Activated CD8-positive, alpha-beta T cell treated with anti-CD3 and anti-CD28 coated beads, Interleukin-2, amount 10 ng/mL, durations not matched to agents 7 days and 5 days (primary cell): ENCODE measurements at regions not wholly inside any gene's neighbourhood (a gene's known extent, or its start where the extent isn't known, plus 50 kb on each side); places are given as distances from the start of the nearest gene placed in this dataset.
"Not testable (repeated sequence)": the region's sequence is repeated elsewhere in the genome, so short reads cannot be mapped to it uniquely, and the experiment has no call there.

Source experiments
- ATAC-seq: fragments of 150-1000 bp; cut with Tn5 transposase; one replicate; pipeline ENCODE4 v1.10.0; 2021; ENCODE audit warnings: moderate library complexity
- CTCF ChIA-PET: fragments of 350-600 bp; sonication (Branson Sonifier 250); formaldehyde crosslinking; loops from one replicate; lab custom pipeline; 2021; ENCODE audit warnings: antibody characterized with exemption; lab: Charles Lee
- POLR2A ChIA-PET: fragments of 350-600 bp; sonication (Branson Sonifier 250); formaldehyde crosslinking; loops from one replicate; lab custom pipeline; 2021; ENCODE audit warnings: antibody characterized with exemption; lab: Charles Lee
- DNase-seq: peaks from one replicate; pipeline ENCODE4 v3.0.0-alpha.2; 2020
- H3K27ac Mint-ChIP-seq: one replicate; pipeline ENCODE4 v1.8.0; 2021; ENCODE audit warnings: mild to moderate bottlenecking, mixed read lengths
- H3K27me3 Mint-ChIP-seq: one replicate; pipeline ENCODE4 v1.8.0; 2021; ENCODE audit warnings: low read depth, mixed read lengths
- H3K36me3 Mint-ChIP-seq: one replicate; pipeline ENCODE4 v1.8.0; 2021; ENCODE audit warnings: low read depth, mixed read lengths
- H3K4me1 Mint-ChIP-seq: one replicate; pipeline ENCODE4 v1.8.0; 2021; ENCODE audit warnings: low read depth, mixed read lengths
- H3K4me3 Mint-ChIP-seq: one replicate; pipeline ENCODE4 v1.8.0; 2021; ENCODE audit warnings: mild to moderate bottlenecking, mixed read lengths
- H3K9me3 Mint-ChIP-seq: one replicate; pipeline ENCODE4 v1.8.0; 2022; ENCODE audit warnings: mixed read lengths; ENCODE audit not compliant: insufficient read depth

DNA sequence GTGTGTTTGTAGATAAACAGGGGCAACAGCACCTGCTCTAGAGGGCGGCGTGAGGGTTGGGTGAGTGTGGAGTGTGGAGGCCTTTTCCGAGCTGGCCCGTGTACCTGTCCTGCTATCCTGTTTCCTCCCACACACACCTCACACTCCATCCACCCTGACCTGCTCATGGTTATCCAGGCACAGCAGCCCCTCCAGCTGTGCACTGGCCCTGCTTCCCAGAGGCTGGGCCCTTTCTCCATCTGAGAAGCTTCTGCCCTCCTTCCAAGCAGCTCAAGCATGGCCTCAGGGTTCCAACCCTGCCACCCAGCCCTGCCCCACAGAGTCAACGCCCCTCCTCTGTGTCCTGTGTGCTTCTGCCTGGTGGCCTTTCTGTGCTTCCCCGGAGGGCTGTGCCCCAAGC lies 86.9 kb downstream of the SOX1 start:
- Mint-ChIP-seq H3K4me1 (no peaks in the 10 kb centered on the region), H3K27ac (no peak overlapping the region), H3K4me3 (no peak overlapping the region), H3K36me3 (no peaks in the 10 kb centered on the region), H3K9me3 (no peaks in the 10 kb centered on the region), H3K27me3 (no peaks in the 10 kb centered on the region)
- DNase-seq (no peak), ATAC-seq (no peak)
- POLR2A ChIA-PET, result no interaction called here
- CTCF ChIA-PET, result no interaction called here

DNA sequence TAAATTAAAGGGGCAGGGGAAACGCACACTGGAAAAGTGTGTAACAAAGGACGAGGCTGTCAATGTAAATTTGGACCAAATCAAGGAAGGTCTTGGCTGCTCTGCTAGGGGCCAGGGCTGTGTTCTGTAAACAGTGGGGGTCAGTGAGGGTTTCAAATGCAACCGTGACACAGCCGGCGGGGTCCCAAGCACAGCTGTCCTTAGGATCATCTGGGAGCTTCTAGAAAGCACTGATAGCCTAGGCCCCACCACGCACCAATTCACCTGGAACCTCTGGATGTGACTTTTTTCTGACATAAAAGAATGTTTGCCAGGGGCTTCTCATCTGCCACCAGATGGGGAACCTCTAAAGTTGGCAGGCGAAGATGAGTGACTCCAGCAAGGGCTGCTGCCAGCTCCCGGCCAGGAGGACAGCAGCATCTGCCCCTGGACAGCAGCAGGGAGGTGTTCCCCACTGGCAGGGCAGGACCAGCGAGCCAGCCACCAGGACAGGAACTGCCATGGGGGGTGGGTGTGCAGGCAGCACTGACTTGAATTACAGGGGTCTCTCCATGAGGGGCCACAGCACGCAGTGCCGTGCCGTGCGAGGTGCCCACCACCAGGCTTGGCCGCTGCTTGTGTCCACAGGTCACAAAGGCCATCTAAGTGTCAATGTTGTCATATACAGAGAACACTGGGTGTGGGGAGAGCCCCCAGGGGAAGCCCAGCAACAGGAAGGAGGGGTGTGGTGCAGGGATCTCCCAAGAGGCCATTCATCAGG lies 87.5 kb downstream of the SOX1 start:
- ATAC-seq, result no peak
- POLR2A ChIA-PET, result no interaction called here
- CTCF ChIA-PET, result no interaction called here
- H3K9me3 Mint-ChIP-seq, result no peaks in the 10 kb centered on the region
- H3K4me1 Mint-ChIP-seq, result no peaks in the 10 kb centered on the region
- no peaks in the 10 kb centered on the region for H3K27me3 Mint-ChIP-seq
- no peak overlapping the region for H3K27ac Mint-ChIP-seq
- no peaks in the 10 kb centered on the region for H3K36me3 Mint-ChIP-seq
- no peak for DNase-seq
- no peak overlapping the region for H3K4me3 Mint-ChIP-seq

DNA sequence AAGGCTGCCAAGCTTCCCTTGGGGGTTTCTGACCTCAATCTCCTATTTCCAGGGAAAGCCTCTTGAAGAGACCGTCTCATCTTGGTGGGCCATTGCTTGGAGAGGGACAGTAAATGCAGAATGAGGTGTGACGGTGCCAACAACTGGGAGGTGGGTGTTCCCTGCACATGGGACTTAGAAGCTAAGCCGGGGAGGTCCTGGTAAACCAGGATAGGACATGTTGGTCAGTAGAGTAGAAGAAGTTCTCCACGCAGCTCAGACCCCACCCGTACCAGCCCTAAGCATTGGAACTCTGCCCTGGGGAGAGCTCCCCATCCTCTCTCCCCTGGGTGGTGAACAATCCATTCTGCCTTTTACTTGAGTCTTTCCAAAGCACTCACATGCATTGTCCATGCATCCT lies 92.0 kb downstream of the SOX1 start:
- H3K4me1 Mint-ChIP-seq, result no peaks in the 10 kb centered on the region
- no peak overlapping the region for H3K27ac Mint-ChIP-seq
- ChIA-PET CTCF (no interaction called here), POLR2A (no interaction called here)
- no peaks in the 10 kb centered on the region for H3K9me3 Mint-ChIP-seq
- H3K4me3 Mint-ChIP-seq, result no peak overlapping the region
- H3K27me3 Mint-ChIP-seq, result no peaks in the 10 kb centered on the region
- DNase-seq (no peak), ATAC-seq (no peak)
- no peaks in the 10 kb centered on the region for H3K36me3 Mint-ChIP-seq

DNA sequence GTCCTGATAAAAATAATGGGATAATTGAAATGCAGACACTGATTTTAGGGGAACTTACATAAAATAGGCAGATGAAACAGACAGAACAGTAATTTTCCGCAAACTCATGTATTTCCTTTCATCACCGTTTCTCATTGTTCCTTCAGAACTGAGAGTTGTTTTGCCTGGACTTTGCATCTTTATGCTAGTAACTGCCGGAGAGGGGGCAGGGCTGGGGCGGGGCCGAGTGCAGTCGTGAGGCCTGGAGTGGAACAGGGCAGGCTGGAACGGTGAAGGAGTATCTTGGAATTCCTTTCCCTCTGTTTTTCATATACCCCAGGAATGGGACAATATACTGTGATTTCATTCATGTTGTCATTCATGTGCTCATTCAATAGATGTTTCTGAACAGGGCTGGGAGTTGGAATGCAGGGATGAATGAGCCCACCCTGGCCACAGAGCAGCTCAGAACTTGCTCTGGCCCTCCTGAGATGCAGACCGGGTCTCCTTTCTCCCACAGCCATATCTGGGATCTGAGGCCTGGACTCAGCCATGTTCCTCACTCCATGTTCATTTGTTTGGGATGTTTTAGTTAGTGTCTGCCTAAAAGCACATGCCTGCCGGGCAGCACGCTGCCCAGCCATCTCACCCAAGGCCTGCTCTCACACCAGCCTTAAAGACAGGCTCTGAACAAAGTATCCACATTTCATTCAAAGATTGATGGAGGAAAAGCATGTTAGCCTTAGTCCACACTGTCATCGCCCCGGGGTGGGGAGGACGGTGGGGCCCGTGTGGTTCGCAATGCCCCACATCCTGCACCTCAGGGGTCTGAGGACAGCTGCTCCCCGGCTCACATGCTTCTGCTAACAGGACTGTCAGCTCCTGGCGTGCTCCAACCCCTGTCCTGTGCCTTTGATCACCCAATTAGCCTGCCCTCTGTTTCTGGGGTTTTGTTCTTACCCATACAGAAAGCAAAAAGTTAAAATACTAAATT lies 92.9 kb downstream of the SOX1 start:
- POLR2A ChIA-PET, result no interaction called here
- no peaks in the 10 kb centered on the region for H3K4me1 Mint-ChIP-seq

DNA sequence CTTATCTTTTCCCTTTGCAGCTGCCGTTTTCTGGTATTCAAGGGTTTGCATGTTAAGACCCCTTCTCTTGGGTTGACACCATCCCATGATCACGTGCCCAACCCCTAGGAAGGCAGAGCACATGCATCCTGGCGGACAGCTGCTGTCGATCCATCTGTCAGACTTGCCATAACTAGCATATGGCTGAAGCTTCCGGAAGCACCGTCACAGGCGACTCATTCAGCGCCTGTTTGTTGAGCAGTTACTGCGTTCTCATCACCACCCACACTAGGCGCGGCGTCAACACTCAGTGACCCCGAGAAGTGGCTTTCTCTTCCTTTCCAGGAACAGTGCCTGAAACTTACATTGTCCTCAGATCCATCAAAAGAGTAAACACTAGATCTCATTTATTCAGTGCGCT lies 93.6 kb downstream of the SOX1 start:
- no peaks in the 10 kb centered on the region for H3K9me3 Mint-ChIP-seq
- no peak overlapping the region for H3K4me3 Mint-ChIP-seq
- H3K36me3 Mint-ChIP-seq, result no peaks in the 10 kb centered on the region
- H3K4me1 Mint-ChIP-seq, result no peaks in the 10 kb centered on the region
- ChIA-PET POLR2A (no interaction called here), CTCF (no interaction called here)
- ATAC-seq, result no peak
- DNase-seq, result no peak
- H3K27me3 Mint-ChIP-seq, result no peaks in the 10 kb centered on the region
- no peak overlapping the region for H3K27ac Mint-ChIP-seq

More for the DNA sequence above, 92.9 kb downstream of the SOX1 start:
- Mint-ChIP-seq H3K9me3 (no peaks in the 10 kb centered on the region), H3K27me3 (no peaks in the 10 kb centered on the region), H3K4me3 (no peak overlapping the region), H3K36me3 (no peaks in the 10 kb centered on the region), H3K27ac (no peak overlapping the region)
- CTCF ChIA-PET, result no interaction called here
- DNase-seq (no peak), ATAC-seq (no peak)

DNA sequence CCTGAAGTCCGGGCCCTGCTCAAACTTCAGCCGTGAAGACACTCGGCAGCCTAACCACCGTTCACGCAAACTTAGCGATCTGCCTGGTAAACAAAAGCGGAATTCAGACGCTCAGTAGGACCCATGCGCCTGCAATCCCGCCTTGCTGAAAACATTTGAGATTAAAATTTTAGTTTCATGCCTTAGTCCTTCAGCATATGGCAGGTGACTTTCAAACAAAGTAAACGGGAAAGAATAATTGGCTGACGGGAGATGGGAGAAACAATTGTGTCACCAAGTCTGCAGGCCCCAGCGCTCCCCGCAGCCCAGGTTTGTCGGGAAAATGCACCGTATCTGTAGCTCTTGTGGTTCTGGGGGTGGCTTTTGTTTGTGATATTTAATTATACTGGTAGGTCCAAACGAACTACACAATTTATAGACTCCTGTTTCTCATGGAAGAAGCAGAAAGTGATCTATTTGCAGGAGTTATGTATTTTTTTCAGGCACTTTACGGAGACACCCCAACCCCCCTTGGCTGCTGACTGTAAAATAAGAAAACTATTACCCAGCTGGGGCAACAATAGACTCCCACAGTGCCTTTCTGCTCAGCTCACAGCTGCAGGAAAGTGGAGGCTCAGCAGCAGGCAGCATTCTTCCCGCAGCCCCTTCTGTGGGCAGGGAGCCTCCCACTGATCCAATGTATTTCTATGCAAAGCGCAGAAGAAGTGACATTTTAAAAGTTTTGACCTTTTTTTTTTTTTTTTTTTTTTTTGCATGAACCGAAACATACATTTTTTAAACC lies 94.8 kb downstream of the SOX1 start:
- no peaks in the 10 kb centered on the region for H3K27me3 Mint-ChIP-seq
- DNase-seq (no peak), ATAC-seq (no peak)
- H3K4me1 Mint-ChIP-seq, result no peaks in the 10 kb centered on the region
- H3K27ac Mint-ChIP-seq, result no peak overlapping the region
- H3K36me3 Mint-ChIP-seq, result no peaks in the 10 kb centered on the region
- ChIA-PET POLR2A (no interaction called here), CTCF (no interaction called here)
- H3K4me3 Mint-ChIP-seq, result no peak overlapping the region
- no peaks in the 10 kb centered on the region for H3K9me3 Mint-ChIP-seq

DNA sequence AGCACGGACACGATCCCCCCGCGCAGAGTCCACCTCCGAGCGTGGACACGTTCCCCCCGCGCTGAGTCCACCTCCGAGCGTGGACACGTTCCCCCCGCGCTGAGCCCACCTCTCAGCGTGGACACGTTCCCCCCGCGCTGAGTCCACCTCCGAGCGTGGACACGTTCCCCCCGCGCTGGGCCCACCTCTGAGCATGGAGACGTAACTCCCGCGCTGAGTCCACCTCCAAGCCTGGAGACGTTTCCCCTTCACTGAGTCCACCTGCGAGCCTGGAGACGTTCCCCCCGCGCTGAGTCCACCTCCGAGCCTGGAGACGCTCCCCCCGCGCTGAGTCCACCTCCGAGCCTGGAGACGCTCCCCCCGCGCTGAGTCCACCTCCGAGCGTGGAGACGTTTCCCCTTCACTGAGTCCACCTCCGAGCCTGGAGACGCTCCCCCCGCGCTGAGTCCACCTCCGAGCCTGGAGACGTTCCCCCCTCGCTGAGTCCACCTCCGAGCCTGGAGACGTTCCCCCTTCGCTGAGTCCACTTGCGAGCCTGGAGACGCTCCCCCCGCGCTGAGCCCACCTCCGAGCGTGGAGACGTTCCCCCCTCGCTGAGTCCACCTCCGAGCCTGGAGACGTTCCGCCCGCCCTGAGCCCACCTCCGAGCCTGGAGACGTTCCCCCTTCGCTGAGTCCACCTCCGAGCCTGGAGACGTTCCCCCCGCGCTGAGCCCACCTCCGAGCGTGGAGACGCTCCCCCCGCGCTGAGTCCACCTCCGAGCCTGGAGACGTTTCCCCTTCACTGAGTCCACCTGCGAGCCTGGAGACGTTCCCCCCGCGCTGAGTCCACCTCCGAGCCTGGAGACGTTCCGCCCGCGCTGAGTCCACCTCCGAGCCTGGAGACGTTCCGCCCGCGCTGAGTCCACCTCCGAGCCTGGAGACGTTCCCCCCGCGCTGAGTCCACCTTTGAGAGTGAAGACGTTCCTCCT lies 97.0 kb downstream of the SOX1 start:
- H3K27ac Mint-ChIP-seq, H3K9me3 Mint-ChIP-seq, H3K36me3 Mint-ChIP-seq, POLR2A ChIA-PET, H3K4me3 Mint-ChIP-seq, DNase-seq, H3K27me3 Mint-ChIP-seq, ATAC-seq, CTCF ChIA-PET, H3K4me1 Mint-ChIP-seq: not testable (repeated sequence)

DNA sequence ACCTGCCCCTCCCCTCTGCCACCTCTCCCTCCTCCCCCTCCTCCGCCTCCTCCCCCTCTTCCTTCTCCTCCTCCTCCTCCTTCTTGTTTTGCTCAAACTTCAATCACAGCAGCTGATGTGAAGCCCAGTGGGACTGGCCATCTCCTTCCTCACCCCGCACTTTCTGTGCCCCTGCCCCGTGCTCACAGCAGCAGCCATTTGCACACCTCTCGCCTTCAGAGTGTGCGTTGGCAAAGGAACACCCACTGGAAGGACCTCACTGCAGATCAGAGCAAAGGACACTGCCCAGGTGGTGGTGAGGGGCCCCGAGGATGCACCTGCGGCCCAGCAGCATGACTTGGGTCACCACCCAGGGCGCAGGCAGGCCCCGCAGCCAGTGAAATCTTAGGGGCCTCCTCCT lies 98.8 kb downstream of the SOX1 start:
- H3K36me3 Mint-ChIP-seq, result no peaks in the 10 kb centered on the region
- no peaks in the 10 kb centered on the region for H3K4me1 Mint-ChIP-seq
- H3K27ac Mint-ChIP-seq, result no peak overlapping the region
- POLR2A ChIA-PET, result no interaction called here
- no peak overlapping the region for H3K4me3 Mint-ChIP-seq
- H3K27me3 Mint-ChIP-seq, result no peaks in the 10 kb centered on the region
- CTCF ChIA-PET, result no interaction called here
- H3K9me3 Mint-ChIP-seq, result no peaks in the 10 kb centered on the region
- ATAC-seq, result no peak
- no peak for DNase-seq

DNA sequence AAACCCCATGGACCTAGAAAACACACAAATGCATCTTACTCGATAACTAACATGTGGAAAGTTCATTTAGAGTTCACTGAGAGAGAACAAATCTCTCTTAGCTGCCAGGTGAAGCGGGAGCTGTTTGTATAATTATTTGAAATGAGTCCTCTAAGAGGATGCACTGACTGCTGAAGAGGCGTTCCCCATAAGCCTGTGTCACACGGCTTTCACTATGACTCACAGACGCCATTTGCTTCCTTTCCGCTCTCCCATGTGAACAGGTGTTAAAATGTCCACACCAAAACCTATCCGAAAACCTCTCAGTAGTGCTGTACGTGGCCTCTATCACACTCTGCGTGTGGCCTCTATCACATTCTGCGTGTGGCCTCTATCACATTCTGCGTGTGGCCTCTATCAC lies 101.8 kb downstream of the SOX1 start:
- POLR2A ChIA-PET, result no interaction called here
- no peak overlapping the region for H3K4me3 Mint-ChIP-seq
- DNase-seq (no peak), ATAC-seq (no peak)
- CTCF ChIA-PET, result no interaction called here
- H3K4me1 Mint-ChIP-seq, result no peaks in the 10 kb centered on the region
- H3K27ac Mint-ChIP-seq, result no peak overlapping the region
- no peaks in the 10 kb centered on the region for H3K9me3 Mint-ChIP-seq
- H3K36me3 Mint-ChIP-seq, result no peaks in the 10 kb centered on the region
- no peaks in the 10 kb centered on the region for H3K27me3 Mint-ChIP-seq

DNA sequence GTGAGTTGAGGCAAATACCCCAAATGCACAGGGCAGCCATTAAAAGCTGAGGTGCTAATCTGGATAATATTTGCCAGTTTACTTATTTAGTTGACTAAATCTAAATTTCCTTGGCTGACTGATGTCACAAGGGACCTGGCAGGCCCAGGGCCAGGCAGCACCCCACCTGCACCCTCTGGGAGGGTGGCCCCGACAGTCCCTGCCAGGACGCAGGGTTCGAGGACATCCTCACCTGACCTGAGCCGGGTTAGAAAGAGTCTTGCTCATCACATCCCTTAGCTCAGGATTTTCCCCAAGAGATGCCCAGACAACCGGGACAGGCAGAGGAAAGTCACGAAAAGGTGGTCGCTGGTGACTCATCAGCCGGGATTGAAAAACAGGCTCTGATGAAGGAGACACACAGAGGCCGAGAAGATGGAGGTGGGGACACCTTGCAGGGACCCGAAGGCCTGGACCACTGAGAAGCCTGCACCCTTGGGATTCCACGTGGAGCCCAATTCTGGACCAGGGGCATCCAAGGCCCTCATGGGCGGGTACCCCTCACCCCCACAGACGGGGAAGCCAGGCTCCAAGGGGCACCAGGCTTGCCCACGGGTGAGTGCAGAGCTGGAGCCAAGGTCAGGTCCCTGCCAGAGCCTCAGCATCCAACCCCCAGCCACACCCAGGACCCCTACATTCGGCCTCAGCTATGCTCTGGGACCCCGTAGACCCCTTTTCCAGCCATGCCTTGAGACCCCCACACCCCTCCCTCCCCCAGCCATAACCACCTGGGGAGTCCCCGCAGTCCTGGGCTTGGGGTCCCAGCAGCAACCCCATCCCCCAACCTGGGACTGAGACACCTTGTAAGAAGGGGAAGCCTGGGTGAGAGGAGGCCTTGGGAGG lies 103.2 kb downstream of the SOX1 start:
- Mint-ChIP-seq H3K9me3 (no peaks in the 10 kb centered on the region), H3K27me3 (no peaks in the 10 kb centered on the region), H3K4me1 (no peaks in the 10 kb centered on the region), H3K4me3 (no peak overlapping the region), H3K27ac (no peak overlapping the region), H3K36me3 (no peaks in the 10 kb centered on the region)
- ChIA-PET CTCF (no interaction called here), POLR2A (no interaction called here)
- DNase-seq, result no peak
- no peak for ATAC-seq
